SU-DHL-6 (cell line): ENCODE measurements at regions not wholly inside any gene's neighbourhood (a gene's known extent, or its start where the extent isn't known, plus 50 kb on each side); places are given as distances from the start of the nearest gene placed in this dataset.

ENCODE experiments used
- H2AFZ ChIP-seq: fragments of 200-600 bp; sonication (generic); 2 replicates; pipeline ENCODE4 v1.6.1; 2014; ENCODE audit warnings: low read depth, mild to moderate bottlenecking, moderate library complexity, mixed read lengths, antibody characterized with exemption, low read length; ENCODE audit not compliant: severe bottlenecking
- H3F3A ChIP-seq: fragments of 200-600 bp; shearing (Covaris generic); 2 replicates; pipeline ENCODE4 v1.6.0; 2016; ENCODE audit warnings: antibody characterized with exemption, mild to moderate bottlenecking; ENCODE audit not compliant: insufficient read depth
- H3K27ac ChIP-seq: fragments of 200-600 bp; sonication (generic); 2 replicates; pipeline ENCODE4 v1.5.1; 2016; ENCODE audit warnings: low read depth, mild to moderate bottlenecking, low read length, moderate library complexity, mixed read lengths
- H3K27me3 ChIP-seq: fragments of 200-600 bp; sonication (generic), shearing (Covaris generic); 2 replicates; pipeline ENCODE4 v1.6.0; 2014; ENCODE audit warnings: mild to moderate bottlenecking, low read length
- H3K36me3 ChIP-seq: fragments of 200-600 bp; sonication (generic); 2 replicates; pipeline ENCODE4 v1.6.1; 2014; ENCODE audit warnings: mild to moderate bottlenecking, low read length, mixed read lengths
- H3K4me2 ChIP-seq: fragments of 300-600, 200-600 bp; shearing (Covaris generic), sonication (generic); 2 replicates; pipeline ENCODE4 v1.6.0; 2014; ENCODE audit warnings: low read length, low read depth, mild to moderate bottlenecking; ENCODE audit not compliant: poor library complexity, severe bottlenecking
- H3K4me3 ChIP-seq: fragments of 200-600 bp; sonication (generic); 2 replicates; pipeline ENCODE4 v1.5.1; 2014; ENCODE audit warnings: antibody characterized with exemption, low read length, mild to moderate bottlenecking, mixed read lengths; ENCODE audit not compliant: insufficient read depth, poor library complexity, severe bottlenecking
- H3K79me2 ChIP-seq: fragments of 200-600 bp; sonication (generic); 2 replicates; pipeline ENCODE4 v1.6.1; 2014; ENCODE audit warnings: mild to moderate bottlenecking, low read length, moderate library complexity; ENCODE audit not compliant: insufficient read depth
- H3K9ac ChIP-seq: fragments of 200-600 bp; sonication (generic); 2 replicates; pipeline ENCODE4 v1.7.0; 2014; ENCODE audit warnings: mild to moderate bottlenecking, low read length
- H3K9me2 ChIP-seq: fragments of 200-600 bp; sonication (generic); replicated peaks from 2 replicates; pipeline ENCODE4 v1.6.1; 2014; ENCODE audit warnings: low read length; ENCODE audit not compliant: insufficient read depth
- H3K9me3 ChIP-seq: fragments of 200-600 bp; sonication (generic); 2 replicates; pipeline ENCODE4 v1.6.1; 2014; ENCODE audit warnings: low read length, mixed read lengths; ENCODE audit not compliant: insufficient read depth
- H4K20me1 ChIP-seq: fragments of 200-600 bp; sonication (generic); 2 replicates; pipeline ENCODE4 v1.6.1; 2014; ENCODE audit warnings: low read depth, mild to moderate bottlenecking, antibody characterized with exemption, low read length, moderate library complexity, mixed read lengths
- EZH2phosphoT487 ChIP-seq: fragments of 200-600 bp; sonication (generic), shearing (Covaris generic); conservative IDR thresholded peaks from 2 replicates; pipeline ENCODE4 v1.6.1; 2018; ENCODE audit warnings: mild to moderate bottlenecking, antibody characterized with exemption, low read length, moderate library complexity, mixed read lengths
- TF ChIP-seq, protein P1 (sequence below): fragments of 200-600 bp; sonication (generic); IDR thresholded peaks from one replicate; pipeline ENCODE4 v1.5.1; 2017; ENCODE audit warnings: antibody characterized with exemption, mild to moderate bottlenecking, low read length, moderate library complexity; ENCODE audit not compliant: insufficient read depth, poor library complexity, severe bottlenecking

DNA sequence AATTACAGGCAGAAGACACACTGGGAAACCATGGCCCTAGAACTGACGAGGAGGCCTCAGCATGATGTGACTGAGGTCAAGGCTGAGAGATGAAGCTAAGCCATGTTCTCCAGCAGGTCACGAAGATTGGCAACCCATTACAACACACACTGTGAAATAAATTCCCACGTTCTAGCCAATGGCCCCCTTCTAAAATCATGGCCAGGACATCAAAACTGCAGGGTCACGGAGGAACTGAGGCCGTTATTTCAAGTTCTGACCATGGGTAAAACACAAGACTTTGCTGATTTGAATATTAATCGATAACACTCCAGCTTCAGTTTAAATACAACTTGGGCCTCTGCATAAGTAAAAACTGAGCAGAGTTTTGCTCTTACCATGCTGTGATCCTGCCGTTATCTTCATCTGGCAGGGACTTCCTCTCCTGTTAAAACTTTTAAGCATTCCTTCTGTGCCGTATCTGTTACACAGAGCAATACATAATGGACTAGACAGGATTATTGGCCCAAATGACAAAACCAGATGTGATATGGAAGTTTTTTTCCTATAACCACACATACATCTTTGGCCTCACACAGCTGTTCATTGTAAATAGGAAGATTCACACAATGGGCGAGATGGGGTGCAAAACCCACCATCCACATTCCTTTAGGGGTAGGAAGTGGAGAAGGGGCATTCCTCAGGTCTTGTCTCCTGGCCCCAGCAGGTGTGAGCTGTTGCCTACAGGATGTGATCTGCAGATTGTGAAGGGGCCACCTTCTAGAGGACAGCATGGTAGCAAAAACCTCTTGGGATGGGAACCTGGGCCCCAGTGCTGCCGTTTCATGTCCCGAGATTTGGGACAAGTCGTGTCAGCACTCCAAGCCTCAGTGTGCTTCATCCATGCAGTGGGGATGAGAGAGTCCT, 207.4 kb downstream of the OPA1 start:
- TF ChIP-seq, protein P1, sequence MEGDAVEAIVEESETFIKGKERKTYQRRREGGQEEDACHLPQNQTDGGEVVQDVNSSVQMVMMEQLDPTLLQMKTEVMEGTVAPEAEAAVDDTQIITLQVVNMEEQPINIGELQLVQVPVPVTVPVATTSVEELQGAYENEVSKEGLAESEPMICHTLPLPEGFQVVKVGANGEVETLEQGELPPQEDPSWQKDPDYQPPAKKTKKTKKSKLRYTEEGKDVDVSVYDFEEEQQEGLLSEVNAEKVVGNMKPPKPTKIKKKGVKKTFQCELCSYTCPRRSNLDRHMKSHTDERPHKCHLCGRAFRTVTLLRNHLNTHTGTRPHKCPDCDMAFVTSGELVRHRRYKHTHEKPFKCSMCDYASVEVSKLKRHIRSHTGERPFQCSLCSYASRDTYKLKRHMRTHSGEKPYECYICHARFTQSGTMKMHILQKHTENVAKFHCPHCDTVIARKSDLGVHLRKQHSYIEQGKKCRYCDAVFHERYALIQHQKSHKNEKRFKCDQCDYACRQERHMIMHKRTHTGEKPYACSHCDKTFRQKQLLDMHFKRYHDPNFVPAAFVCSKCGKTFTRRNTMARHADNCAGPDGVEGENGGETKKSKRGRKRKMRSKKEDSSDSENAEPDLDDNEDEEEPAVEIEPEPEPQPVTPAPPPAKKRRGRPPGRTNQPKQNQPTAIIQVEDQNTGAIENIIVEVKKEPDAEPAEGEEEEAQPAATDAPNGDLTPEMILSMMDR, result no peak
- TF ChIP-seq EZH2phosphoT487, result no peak
- H3K4me2 ChIP-seq, result no peak overlapping the region
- no peaks in the 10 kb centered on the region for H3K9me2 ChIP-seq
- H3K9me3 ChIP-seq, result no peaks in the 10 kb centered on the region
- no peaks in the 10 kb centered on the region for H3K79me2 ChIP-seq
- no peaks in the 10 kb centered on the region for H3F3A ChIP-seq
- H3K36me3 ChIP-seq, result no peaks in the 10 kb centered on the region
- H3K9ac ChIP-seq, result no peak overlapping the region
- H2AFZ ChIP-seq, result no peak overlapping the region
- no peak overlapping the region for H3K27ac ChIP-seq
- no peaks in the 10 kb centered on the region for H4K20me1 ChIP-seq
- no peaks in the 10 kb centered on the region for H3K27me3 ChIP-seq
- no peak overlapping the region for H3K4me3 ChIP-seq

DNA sequence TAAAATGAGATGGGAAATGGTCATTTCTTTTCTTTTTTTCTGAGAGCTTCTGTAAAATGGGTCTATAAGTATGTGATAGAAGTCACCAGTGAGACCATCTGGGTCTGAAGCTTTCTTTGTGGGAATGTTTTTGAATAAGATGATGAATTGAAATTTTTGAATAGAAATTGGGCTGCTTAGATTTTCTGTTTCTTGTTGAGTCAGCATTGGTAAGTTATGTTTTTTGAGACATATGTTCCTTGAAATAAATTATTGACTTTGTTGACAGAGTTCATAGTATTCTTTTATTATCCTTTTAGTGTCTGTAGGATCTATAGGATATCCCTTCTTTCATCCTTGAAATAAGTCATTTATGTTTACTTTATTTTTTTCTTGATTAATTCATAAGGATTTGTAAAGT, 208.1 kb downstream of the OPA1 start:
- Histone ChIP-seq H3K36me3 (no peaks in the 10 kb centered on the region), H3K79me2 (no peaks in the 10 kb centered on the region), H3K27ac (no peak overlapping the region), H3K9me2 (no peaks in the 10 kb centered on the region), H3K4me3 (no peak overlapping the region), H3K9ac (no peak overlapping the region), H2AFZ (no peak overlapping the region), H3K27me3 (no peaks in the 10 kb centered on the region), H3K9me3 (no peaks in the 10 kb centered on the region), H3F3A (no peaks in the 10 kb centered on the region), H3K4me2 (no peak overlapping the region), H4K20me1 (no peaks in the 10 kb centered on the region)
- TF ChIP-seq, protein P1, result no peak
- no peak for TF ChIP-seq EZH2phosphoT487

- Histone ChIP-seq H3K36me3 (no peaks in the 10 kb centered on the region), H3F3A (no peaks in the 10 kb centered on the region), H3K27ac (no peak overlapping the region), H3K9me3 (no peaks in the 10 kb centered on the region), H4K20me1 (no peaks in the 10 kb centered on the region), H3K9me2 (no peaks in the 10 kb centered on the region), H3K27me3 (no peaks in the 10 kb centered on the region), H3K79me2 (no peaks in the 10 kb centered on the region), H3K4me2 (no peak overlapping the region), H3K9ac (no peak overlapping the region), H3K4me3 (no peak overlapping the region), H2AFZ (no peak overlapping the region)
- TF ChIP-seq, protein P1, result no peak
- TF ChIP-seq EZH2phosphoT487, result no peak
Measured at GRCh38 chr3:193803288-193803687, 210.3 kb downstream of the OPA1 start.
